OCI-LY1 (cell line): ENCODE measurements at regions not wholly inside any gene's neighbourhood (a gene's known extent, or its start where the extent isn't known, plus 50 kb on each side); places are given as distances from the start of the nearest gene placed in this dataset.

ENCODE experiments used
- H2AFZ ChIP-seq: fragments of 200-600 bp; sonication (generic), shearing (Covaris generic); 2 replicates; pipeline ENCODE4 v1.6.0; 2014; ENCODE audit warnings: antibody characterized with exemption, mild to moderate bottlenecking, low read length
- H3F3A ChIP-seq: fragments of 200-600 bp; sonication (generic), shearing (Covaris generic); 2 replicates; pipeline ENCODE4 v1.6.0; 2014; ENCODE audit warnings: mild to moderate bottlenecking, antibody characterized with exemption, low read length, moderate library complexity; ENCODE audit not compliant: insufficient read depth
- H3K27ac ChIP-seq: fragments of 200-600 bp; sonication (generic); 2 replicates; pipeline ENCODE4 v1.5.1; 2014; ENCODE audit warnings: low read length, mixed run types, mild to moderate bottlenecking, low read depth; ENCODE audit not compliant: poor library complexity, severe bottlenecking
- H3K27me3 ChIP-seq: fragments of 200-600 bp; sonication (generic); 2 replicates; pipeline ENCODE4 v1.6.0; 2014; ENCODE audit warnings: antibody characterized with exemption, mild to moderate bottlenecking, low read length, moderate library complexity; ENCODE audit not compliant: insufficient read depth
- H3K36me3 ChIP-seq: fragments of 200-600 bp; sonication (generic); 2 replicates; pipeline ENCODE4 v1.6.1; 2014; ENCODE audit warnings: mild to moderate bottlenecking, antibody characterized with exemption, low read length, moderate library complexity, mixed read lengths; ENCODE audit not compliant: insufficient read depth
- H3K4me1 ChIP-seq: fragments of 200-600 bp; sonication (generic); 2 replicates; pipeline ENCODE4 v1.5.1; 2014; ENCODE audit warnings: mild to moderate bottlenecking, low read length, moderate library complexity; ENCODE audit not compliant: insufficient read depth, severe bottlenecking
- H3K4me2 ChIP-seq: fragments of 200-600 bp; sonication (generic), shearing (Covaris generic); 2 replicates; pipeline ENCODE4 v1.6.1; 2014; ENCODE audit warnings: low read length
- H3K4me3 ChIP-seq: fragments of 200-600 bp; sonication (generic); 2 replicates; pipeline ENCODE4 v1.5.1; 2014; ENCODE audit warnings: low read length, low read depth, mild to moderate bottlenecking, mixed read lengths; ENCODE audit not compliant: poor library complexity, severe bottlenecking
- H3K79me2 ChIP-seq: fragments of 200-600 bp; shearing (Covaris generic); 2 replicates; pipeline ENCODE4 v1.6.1; 2016; ENCODE audit warnings: mixed run types, low read length, mixed read lengths; ENCODE audit not compliant: insufficient read depth
- H3K9ac ChIP-seq: fragments of 200-600 bp; sonication (generic), shearing (Covaris generic); 2 replicates; pipeline ENCODE4 v1.6.1; 2014; ENCODE audit warnings: mild to moderate bottlenecking, low read length, mixed read lengths
- H3K9me2 ChIP-seq: fragments of 200-600 bp; sonication (generic), shearing (Covaris generic); 2 replicates; pipeline ENCODE4 v1.6.1; 2014; ENCODE audit warnings: low read depth, mild to moderate bottlenecking, low read length, mixed read lengths
- H3K9me3 ChIP-seq: fragments of 200-600 bp; shearing (Covaris generic); 2 replicates; pipeline ENCODE4 v1.6.1; 2014; ENCODE audit warnings: low read length, mixed read lengths
- H4K20me1 ChIP-seq: fragments of 200-600 bp; sonication (generic), shearing (Covaris generic); 2 replicates; pipeline ENCODE4 v1.6.0; 2016; ENCODE audit warnings: mild to moderate bottlenecking, low read length; ENCODE audit not compliant: insufficient read depth
- EZH2 ChIP-seq: fragments of 200-600 bp; sonication (generic), shearing (Covaris generic); IDR thresholded peaks from 2 replicates; pipeline ENCODE4 v1.8.0; 2017; ENCODE audit warnings: borderline replicate concordance, mixed run types, mild to moderate bottlenecking, antibody characterized with exemption, low read length, moderate library complexity, mixed read lengths
- TF ChIP-seq, protein P1 (sequence below): fragments of 200-600 bp; sonication (generic), shearing (Covaris generic); IDR thresholded peaks from 2 replicates; pipeline ENCODE4 v1.5.1; 2017; ENCODE audit warnings: mild to moderate bottlenecking, antibody characterized with exemption, low read length, moderate library complexity, mixed read lengths

DNA sequence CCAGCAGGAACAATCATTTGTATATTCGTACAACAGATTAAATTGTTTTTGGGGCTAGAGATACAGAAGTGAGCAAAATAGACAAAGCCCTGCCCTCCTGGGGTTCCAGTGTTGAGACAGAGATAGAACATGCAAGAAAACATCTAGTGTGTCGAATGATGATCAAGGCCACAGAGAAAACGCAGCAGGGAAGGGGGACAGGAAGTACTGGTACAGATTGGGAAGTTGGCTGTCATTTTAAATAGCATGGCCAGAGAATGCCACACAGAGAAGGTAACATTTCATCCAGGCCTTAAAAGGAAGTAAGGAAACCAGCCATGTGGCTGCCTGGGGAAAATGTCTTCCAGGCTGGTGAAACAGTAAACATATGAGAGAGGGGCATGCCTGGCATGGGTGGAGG, 202.6 kb upstream of the MYLIP start:
- H3K4me2 ChIP-seq: no peak overlapping the region
- H3K4me1 ChIP-seq: no peaks in the 10 kb centered on the region
- H3K27ac ChIP-seq: no peak overlapping the region
- no peaks in the 10 kb centered on the region for H4K20me1 ChIP-seq
- no peak for TF ChIP-seq EZH2
- TF ChIP-seq, protein P1, sequence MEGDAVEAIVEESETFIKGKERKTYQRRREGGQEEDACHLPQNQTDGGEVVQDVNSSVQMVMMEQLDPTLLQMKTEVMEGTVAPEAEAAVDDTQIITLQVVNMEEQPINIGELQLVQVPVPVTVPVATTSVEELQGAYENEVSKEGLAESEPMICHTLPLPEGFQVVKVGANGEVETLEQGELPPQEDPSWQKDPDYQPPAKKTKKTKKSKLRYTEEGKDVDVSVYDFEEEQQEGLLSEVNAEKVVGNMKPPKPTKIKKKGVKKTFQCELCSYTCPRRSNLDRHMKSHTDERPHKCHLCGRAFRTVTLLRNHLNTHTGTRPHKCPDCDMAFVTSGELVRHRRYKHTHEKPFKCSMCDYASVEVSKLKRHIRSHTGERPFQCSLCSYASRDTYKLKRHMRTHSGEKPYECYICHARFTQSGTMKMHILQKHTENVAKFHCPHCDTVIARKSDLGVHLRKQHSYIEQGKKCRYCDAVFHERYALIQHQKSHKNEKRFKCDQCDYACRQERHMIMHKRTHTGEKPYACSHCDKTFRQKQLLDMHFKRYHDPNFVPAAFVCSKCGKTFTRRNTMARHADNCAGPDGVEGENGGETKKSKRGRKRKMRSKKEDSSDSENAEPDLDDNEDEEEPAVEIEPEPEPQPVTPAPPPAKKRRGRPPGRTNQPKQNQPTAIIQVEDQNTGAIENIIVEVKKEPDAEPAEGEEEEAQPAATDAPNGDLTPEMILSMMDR: no peak
- H3K36me3 ChIP-seq: no peaks in the 10 kb centered on the region; the same call in 1 of the 2 replicates
- no peaks in the 10 kb centered on the region for H3K9me3 ChIP-seq
- no peak overlapping the region for H3K4me3 ChIP-seq
- no peaks in the 10 kb centered on the region for H3K27me3 ChIP-seq
- no peak overlapping the region for H3K9ac ChIP-seq
- no peaks in the 10 kb centered on the region; the same call in 1 of the 2 replicates for H3K9me2 ChIP-seq
- H3K79me2 ChIP-seq: no peaks in the 10 kb centered on the region
- no peak overlapping the region for H2AFZ ChIP-seq
- H3F3A ChIP-seq: no peaks in the 10 kb centered on the region

DNA sequence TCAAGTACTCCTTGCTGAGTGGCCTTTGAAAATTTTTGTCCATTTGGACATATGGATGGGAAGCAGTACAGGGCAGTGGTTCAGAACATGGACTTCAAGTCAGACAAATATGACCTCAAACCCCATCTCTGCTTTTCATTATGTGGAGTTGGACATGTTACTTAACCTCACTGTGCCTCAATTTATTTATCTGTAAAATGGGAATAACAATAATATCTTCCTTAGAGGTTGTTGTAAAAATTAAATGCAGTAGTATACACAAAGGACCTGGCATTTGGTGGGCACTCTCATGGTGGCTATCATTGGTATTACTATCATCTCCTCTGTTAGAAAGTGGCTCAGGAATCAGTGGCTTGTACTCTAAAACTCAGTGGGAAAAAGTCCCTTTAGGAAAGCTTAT, 204.0 kb upstream of the MYLIP start:
- Histone ChIP-seq H3K9me2 (no peaks in the 10 kb centered on the region; the same call in 1 of the 2 replicates), H3K27ac (no peak overlapping the region)
- TF ChIP-seq, protein P1: no peak
- TF ChIP-seq EZH2: no peak

DNA sequence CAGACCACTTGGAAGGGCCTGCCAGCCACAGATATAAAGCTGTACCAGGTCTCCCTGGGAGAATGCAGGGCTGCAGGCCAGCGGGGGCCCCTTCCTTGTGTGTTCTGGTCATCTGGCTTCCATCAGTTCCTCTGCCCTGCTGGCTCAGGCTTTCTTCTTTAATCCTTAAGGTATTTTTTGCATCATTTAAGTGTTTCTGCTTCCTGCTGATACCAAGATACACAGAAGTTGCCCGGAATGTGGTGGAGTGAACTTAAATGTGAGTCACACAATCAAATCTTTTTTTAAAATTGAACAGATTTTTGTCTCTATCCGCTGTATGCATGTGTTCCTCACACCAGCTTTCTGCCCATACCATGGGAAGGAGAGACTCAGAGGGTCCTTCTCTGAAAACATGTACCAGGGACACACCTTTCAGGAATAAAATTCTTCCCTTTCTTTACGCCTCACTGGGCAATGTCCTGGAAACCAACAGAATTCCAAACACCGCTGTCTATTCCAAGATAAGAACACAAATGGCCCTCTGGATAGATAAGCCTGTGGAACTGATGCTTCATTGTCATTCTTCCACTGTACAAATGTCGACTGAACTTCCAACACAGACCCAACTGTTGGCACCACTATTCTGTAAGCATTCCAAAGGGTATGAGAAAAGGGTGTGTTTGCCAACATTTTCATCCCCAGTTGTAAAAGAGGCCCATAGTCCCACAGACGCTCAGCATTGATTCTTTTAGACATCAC, 206.2 kb upstream of the MYLIP start:
- no peaks in the 10 kb centered on the region for H3K9me2 ChIP-seq
- H3K4me1 ChIP-seq: no peaks in the 10 kb centered on the region
- H3K27me3 ChIP-seq: no peaks in the 10 kb centered on the region
- H3K9ac ChIP-seq: no peak overlapping the region
- H4K20me1 ChIP-seq: no peaks in the 10 kb centered on the region
- H3K9me3 ChIP-seq: no peaks in the 10 kb centered on the region
- H3K36me3 ChIP-seq: no peaks in the 10 kb centered on the region
- H3K79me2 ChIP-seq: no peaks in the 10 kb centered on the region
- no peaks in the 10 kb centered on the region for H3F3A ChIP-seq
- H2AFZ ChIP-seq: no peak overlapping the region
- TF ChIP-seq, protein P1: no peak
- TF ChIP-seq EZH2: no peak
- H3K27ac ChIP-seq: no peak overlapping the region
- H3K4me3 ChIP-seq: no peak overlapping the region
- no peak overlapping the region for H3K4me2 ChIP-seq

More for the DNA sequence above, 204.0 kb upstream of the MYLIP start:
- no peak overlapping the region for H3K9ac ChIP-seq
- H3F3A ChIP-seq: no peaks in the 10 kb centered on the region
- H3K36me3 ChIP-seq: no peaks in the 10 kb centered on the region; the same call in 1 of the 2 replicates
- no peaks in the 10 kb centered on the region for H3K9me3 ChIP-seq
- H3K4me1 ChIP-seq: no peaks in the 10 kb centered on the region
- H3K4me2 ChIP-seq: no peak overlapping the region
- no peaks in the 10 kb centered on the region for H3K79me2 ChIP-seq
- H3K27me3 ChIP-seq: no peaks in the 10 kb centered on the region
- no peak overlapping the region for H3K4me3 ChIP-seq
- no peak overlapping the region for H2AFZ ChIP-seq
- H4K20me1 ChIP-seq: no peaks in the 10 kb centered on the region
